ENCODE measurements at regions not wholly inside any gene's neighbourhood (a gene's known extent, or its start where the extent isn't known, plus 50 kb on each side); places are given as distances from the start of the nearest gene placed in this dataset.

DNA sequence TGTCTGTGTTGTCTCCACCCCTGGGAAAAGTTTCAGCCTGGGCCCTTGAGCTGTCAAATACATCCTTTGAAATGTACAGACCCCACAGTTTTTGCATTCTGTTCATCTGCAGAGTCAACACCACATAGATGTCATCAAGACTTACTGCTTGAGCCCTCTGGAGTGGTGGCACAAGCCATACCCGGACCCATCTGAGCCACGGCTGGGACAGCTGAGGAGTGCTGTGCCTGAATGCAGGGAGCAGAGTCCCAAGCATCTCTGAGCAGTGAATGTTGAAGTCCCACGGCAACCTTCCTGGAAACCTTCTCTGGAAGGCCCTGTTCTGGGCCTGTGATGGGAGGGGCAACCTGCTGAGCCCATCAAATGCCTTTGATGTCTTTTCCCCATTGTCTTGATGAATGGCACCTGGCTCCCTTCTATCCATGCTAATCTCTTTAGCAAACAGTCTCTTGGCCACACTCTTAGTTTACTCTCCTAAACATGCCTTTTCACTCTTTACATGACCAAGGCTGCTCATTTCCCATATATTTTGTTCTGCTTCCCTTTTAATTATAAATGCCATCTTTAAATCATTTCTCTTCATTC lies 92.5 kb downstream of the ATPSCKMT start:
- H3K36me3 ChIP-seq: no peaks in the 10 kb centered on the region
- DNase-seq: no peak
- H3K9me3 ChIP-seq: no peaks in the 10 kb centered on the region
- H3K27ac ChIP-seq: no peak overlapping the region
- no peaks in the 10 kb centered on the region for H3K27me3 ChIP-seq
- intact Hi-C loops (cut with DNase I; ENCODE audit: low total_unique reads): no loop called here
- no peaks in the 10 kb centered on the region for H3K4me1 ChIP-seq
- H3K4me3 ChIP-seq: no peak overlapping the region
- TF ChIP-seq, protein P1, sequence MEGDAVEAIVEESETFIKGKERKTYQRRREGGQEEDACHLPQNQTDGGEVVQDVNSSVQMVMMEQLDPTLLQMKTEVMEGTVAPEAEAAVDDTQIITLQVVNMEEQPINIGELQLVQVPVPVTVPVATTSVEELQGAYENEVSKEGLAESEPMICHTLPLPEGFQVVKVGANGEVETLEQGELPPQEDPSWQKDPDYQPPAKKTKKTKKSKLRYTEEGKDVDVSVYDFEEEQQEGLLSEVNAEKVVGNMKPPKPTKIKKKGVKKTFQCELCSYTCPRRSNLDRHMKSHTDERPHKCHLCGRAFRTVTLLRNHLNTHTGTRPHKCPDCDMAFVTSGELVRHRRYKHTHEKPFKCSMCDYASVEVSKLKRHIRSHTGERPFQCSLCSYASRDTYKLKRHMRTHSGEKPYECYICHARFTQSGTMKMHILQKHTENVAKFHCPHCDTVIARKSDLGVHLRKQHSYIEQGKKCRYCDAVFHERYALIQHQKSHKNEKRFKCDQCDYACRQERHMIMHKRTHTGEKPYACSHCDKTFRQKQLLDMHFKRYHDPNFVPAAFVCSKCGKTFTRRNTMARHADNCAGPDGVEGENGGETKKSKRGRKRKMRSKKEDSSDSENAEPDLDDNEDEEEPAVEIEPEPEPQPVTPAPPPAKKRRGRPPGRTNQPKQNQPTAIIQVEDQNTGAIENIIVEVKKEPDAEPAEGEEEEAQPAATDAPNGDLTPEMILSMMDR (IDR thresholded peaks at IDR 0.05): no peak
- no peak for TF ChIP-seq POLR2A (IDR thresholded peaks at IDR 0.05)

DNA sequence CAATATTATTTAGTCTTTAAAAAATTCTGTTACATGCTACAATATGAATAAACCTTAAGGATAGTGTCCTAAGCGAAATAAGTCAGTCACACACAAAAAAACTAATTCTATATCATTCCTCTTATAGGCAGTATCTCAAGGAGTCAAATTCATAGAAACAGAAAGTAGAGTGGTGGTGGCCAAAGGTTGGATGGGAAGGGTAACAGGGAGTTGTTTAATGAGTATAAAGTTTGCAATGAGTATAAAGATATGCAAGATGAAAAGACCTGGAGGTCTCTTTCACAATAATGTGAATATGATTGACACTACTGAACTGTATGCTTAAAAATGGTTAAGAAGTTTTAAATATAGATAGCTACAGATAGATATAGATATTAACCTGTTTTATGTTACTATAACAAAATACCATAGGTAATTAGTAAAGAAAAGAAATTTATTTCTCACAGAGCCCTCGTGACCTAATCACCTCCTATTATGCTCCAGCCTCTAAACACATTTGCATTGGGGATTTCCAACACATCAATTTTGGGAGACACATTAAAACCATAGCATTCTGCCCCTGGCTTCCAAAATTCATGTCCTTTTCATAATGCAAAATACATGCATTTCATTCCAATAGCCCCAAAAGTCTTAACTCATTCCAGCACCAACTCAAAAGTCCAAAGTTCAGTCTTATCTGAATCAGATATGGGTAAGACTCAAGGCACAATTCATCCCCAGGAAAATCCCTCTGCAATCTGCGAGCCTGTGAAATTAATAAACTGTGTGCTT lies 93.6 kb downstream of the ATPSCKMT start:
- DNase-seq: no peak
- TF ChIP-seq, protein P1 (IDR thresholded peaks at IDR 0.05): no peak
- no peak for TF ChIP-seq POLR2A (IDR thresholded peaks at IDR 0.05)
- Histone ChIP-seq H3K4me1 (no peaks in the 10 kb centered on the region), H3K27ac (no peak overlapping the region), H3K4me3 (no peak overlapping the region), H3K36me3 (no peaks in the 10 kb centered on the region), H3K27me3 (no peaks in the 10 kb centered on the region), H3K9me3 (no peaks in the 10 kb centered on the region)
- intact Hi-C loops (cut with DNase I; ENCODE audit: low total_unique reads): no loop called here

DNA sequence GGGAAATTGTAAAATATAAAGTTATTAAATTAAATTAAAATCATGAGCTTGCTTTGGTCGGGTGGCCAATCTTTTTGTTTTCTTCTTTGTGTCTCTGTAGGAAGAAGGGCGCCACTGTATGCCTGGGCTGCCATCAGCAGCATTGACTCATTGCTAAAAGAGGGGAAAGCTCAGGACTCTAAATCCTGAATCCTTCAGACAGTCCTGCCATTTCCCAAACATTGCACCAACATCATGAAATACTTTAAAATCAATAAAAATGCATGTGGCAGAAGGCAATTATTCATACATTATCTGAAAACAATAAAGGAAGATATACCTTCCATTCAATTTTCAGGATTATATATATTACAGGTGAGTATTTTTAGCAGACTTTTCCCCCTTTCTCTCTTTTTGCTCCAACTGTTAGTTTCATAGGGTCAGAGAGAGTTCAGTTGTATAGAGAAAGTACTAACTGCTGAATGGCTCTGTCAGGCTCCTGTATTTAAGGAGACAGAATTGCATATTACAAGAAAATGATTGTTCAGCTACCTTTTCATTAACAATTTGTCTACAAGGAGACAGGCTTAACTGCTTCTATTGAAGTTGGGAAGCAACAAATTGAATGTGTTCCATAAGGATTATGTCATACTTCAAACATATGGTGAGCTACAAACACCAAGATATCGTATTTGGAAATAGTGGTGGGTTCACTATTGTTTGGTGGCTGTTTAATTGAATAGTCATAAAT lies 95.7 kb downstream of the ATPSCKMT start:
- Histone ChIP-seq H3K9me3 (no peaks in the 10 kb centered on the region), H3K4me1 (no peaks in the 10 kb centered on the region), H3K36me3 (no peaks in the 10 kb centered on the region), H3K27ac (no peak overlapping the region), H3K27me3 (no peaks in the 10 kb centered on the region), H3K4me3 (no peak overlapping the region)
- no peak for DNase-seq
- intact Hi-C loops (cut with DNase I; ENCODE audit: low total_unique reads): no loop called here
- no peak for TF ChIP-seq POLR2A (IDR thresholded peaks at IDR 0.05)
- TF ChIP-seq, protein P1 (IDR thresholded peaks at IDR 0.05): no peak

DNA sequence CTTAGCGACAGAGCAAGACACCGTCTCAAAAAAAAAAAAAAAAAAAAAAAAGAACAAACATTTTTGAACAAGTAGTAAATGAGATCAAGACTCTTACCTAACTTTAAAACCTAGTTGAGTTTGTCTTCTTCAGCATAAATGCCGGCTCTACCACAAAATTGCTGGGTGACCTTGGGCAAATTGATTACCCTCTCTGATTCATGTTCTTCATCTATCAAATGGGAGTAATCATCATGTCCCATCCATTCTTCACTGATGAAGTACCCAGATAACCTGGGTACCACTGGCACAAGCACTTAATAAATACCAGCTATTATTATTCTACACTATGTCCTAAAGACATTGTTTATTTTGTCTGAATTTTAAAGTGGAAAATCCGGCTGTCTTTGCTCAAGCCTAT lies 96.3 kb downstream of the ATPSCKMT start:
- no peak for DNase-seq
- Histone ChIP-seq H3K4me1 (no peaks in the 10 kb centered on the region), H3K4me3 (no peak overlapping the region), H3K36me3 (no peaks in the 10 kb centered on the region), H3K27me3 (no peaks in the 10 kb centered on the region), H3K9me3 (no peaks in the 10 kb centered on the region), H3K27ac (no peak overlapping the region)
- TF ChIP-seq POLR2A (IDR thresholded peaks at IDR 0.05): no peak
- TF ChIP-seq, protein P1 (IDR thresholded peaks at IDR 0.05): no peak
- intact Hi-C loops (cut with DNase I; ENCODE audit: low total_unique reads): no loop called here

DNA sequence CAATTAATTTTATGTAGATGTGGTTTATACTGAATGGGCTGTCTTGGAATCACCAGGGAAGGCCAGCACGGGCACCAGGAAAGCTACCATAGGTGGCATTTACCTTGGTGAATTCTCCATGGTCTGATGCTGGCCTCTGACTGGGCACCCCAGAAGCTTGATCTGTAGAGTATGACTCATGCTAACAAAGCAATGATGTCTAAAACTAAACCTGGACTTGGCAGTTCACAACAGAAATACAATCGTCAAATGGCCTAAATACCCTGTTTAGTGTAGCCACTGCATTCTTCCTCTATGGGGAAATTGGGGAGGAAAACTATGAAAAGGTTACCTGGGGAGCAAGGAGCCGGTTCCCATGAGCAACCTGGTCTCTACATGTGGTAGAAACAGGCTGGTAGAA lies 98.0 kb downstream of the ATPSCKMT start:
- TF ChIP-seq, protein P1 (IDR thresholded peaks at IDR 0.05): no peak
- no peak for TF ChIP-seq POLR2A (IDR thresholded peaks at IDR 0.05)
- intact Hi-C loops (cut with DNase I; ENCODE audit: low total_unique reads): no loop called here
- H3K4me1 ChIP-seq: no peaks in the 10 kb centered on the region
- no peaks in the 10 kb centered on the region for H3K36me3 ChIP-seq
- no peaks in the 10 kb centered on the region for H3K27me3 ChIP-seq
- no peak for DNase-seq
- H3K9me3 ChIP-seq: no peaks in the 10 kb centered on the region
- no peak overlapping the region for H3K27ac ChIP-seq
- H3K4me3 ChIP-seq: no peak overlapping the region

Data from uterus (tissue), 3 donors.